Neuronal stem cell (in vitro differentiated cells): ENCODE measurements at regions not wholly inside any gene's neighbourhood (a gene's known extent, or its start where the extent isn't known, plus 50 kb on each side); places are given as distances from the start of the nearest gene placed in this dataset.

Source experiments
- DNase-seq: peaks from one replicate; pipeline ENCODE4 v3.0.0-alpha.2; 2013; ENCODE audit warnings: low spot score
- H2AFZ ChIP-seq: one replicate; pipeline ENCODE4 v1.6.1; 2013; ENCODE audit warnings: mild to moderate bottlenecking, low read length, inconsistent platforms
- H2AK5ac ChIP-seq: 2 replicates; pipeline ENCODE4 v1.6.1; 2013; ENCODE audit warnings: low read depth, mild to moderate bottlenecking, inconsistent platforms, low read length, moderate library complexity, mixed read lengths
- H2BK120ac ChIP-seq: 2 replicates; pipeline ENCODE4 v1.6.1; 2013; ENCODE audit warnings: low read depth, mild to moderate bottlenecking, inconsistent platforms, low read length, moderate library complexity, mixed read lengths
- H2BK12ac ChIP-seq: one replicate; pipeline ENCODE4 v1.6.1; 2013; ENCODE audit warnings: low read length, inconsistent platforms
- H2BK15ac ChIP-seq: 2 replicates; pipeline ENCODE4 v1.6.1; 2013; ENCODE audit warnings: mild to moderate bottlenecking, low read length, inconsistent platforms, mixed read lengths
- H2BK5ac ChIP-seq: one replicate; pipeline ENCODE4 v1.6.1; 2013; ENCODE audit warnings: inconsistent platforms, mild to moderate bottlenecking, low read length, moderate library complexity
- H3K14ac ChIP-seq: one replicate; pipeline ENCODE4 v1.6.1; 2013; ENCODE audit warnings: low read length, inconsistent platforms
- H3K18ac ChIP-seq: 2 replicates; pipeline ENCODE4 v1.6.1; 2013; ENCODE audit warnings: low read length, inconsistent platforms
- H3K23ac ChIP-seq: 2 replicates; pipeline ENCODE4 v1.6.1; 2013; ENCODE audit warnings: low read depth, mild to moderate bottlenecking, mixed read lengths, low read length, inconsistent platforms; ENCODE audit not compliant: poor library complexity
- H3K27ac ChIP-seq: replicated peaks from 3 replicates; pipeline ENCODE4 v1.5.1; 2013; ENCODE audit warnings: low read length, inconsistent platforms
- H3K27me3 ChIP-seq, 3 experiments: 2 replicates each; pipeline ENCODE4 v1.6.1; 2013; ENCODE audit warnings: low read length in 3 of 3, mild to moderate bottlenecking in 2 of 3, inconsistent platforms in 1 of 3, low read depth in 1 of 3, mixed read lengths in 1 of 3, moderate library complexity in 1 of 3; ENCODE audit not compliant: control insufficient read depth in 3 of 3, insufficient read depth in 3 of 3
- H3K36me3 ChIP-seq, 2 donors: replicated peaks in 1 of 2; 2 replicates each; pipeline ENCODE4 v1.6.1; 2013; ENCODE audit warnings: low read length in 2 of 2; ENCODE audit not compliant: control insufficient read depth in 2 of 2, insufficient read depth in 2 of 2
- H3K4ac ChIP-seq: 2 replicates; pipeline ENCODE4 v1.6.1; 2013; ENCODE audit warnings: inconsistent platforms, mild to moderate bottlenecking, low read length, moderate library complexity
- H3K4me1 ChIP-seq, 2 donors: 1 replicate in 1 of 2; 2 replicates in 1 of 2; pipeline ENCODE4 v1.6.1; 2013; ENCODE audit warnings: low read length in 2 of 2, low read depth in 1 of 2; ENCODE audit not compliant: control insufficient read depth in 2 of 2, insufficient read depth in 1 of 2
- H3K4me2 ChIP-seq: one replicate; pipeline ENCODE4 v1.6.1; 2013; ENCODE audit warnings: mild to moderate bottlenecking, low read length, inconsistent platforms; ENCODE audit not compliant: insufficient read depth, poor library complexity, severe bottlenecking
- H3K4me3 ChIP-seq, 2 donors: 2 replicates each; pipeline ENCODE4 v1.5.1; 2013; ENCODE audit warnings: low read length in 2 of 2, mild to moderate bottlenecking in 2 of 2, inconsistent platforms in 1 of 2, moderate library complexity in 1 of 2
- H3K79me1 ChIP-seq: one replicate; pipeline ENCODE4 v1.6.1; 2013; ENCODE audit warnings: low read depth, mild to moderate bottlenecking, inconsistent platforms, low read length, moderate library complexity
- H3K9ac ChIP-seq: one replicate; pipeline ENCODE4 v1.6.1; 2013; ENCODE audit warnings: mild to moderate bottlenecking, low read depth, low read length, inconsistent platforms; ENCODE audit not compliant: poor library complexity
- H3K9me3 ChIP-seq, 2 donors: replicated peaks in 1 of 2; 2 replicates each; pipeline versions ENCODE3 to v1.6.1; 2013; ENCODE audit warnings: low read length in 2 of 2, mild to moderate bottlenecking in 2 of 2, inconsistent platforms in 1 of 2, low read depth in 1 of 2, mixed read lengths in 1 of 2, moderate library complexity in 1 of 2; ENCODE audit not compliant: control insufficient read depth in 2 of 2, insufficient read depth in 1 of 2
- H4K8ac ChIP-seq: one replicate; pipeline ENCODE4 v1.6.1; 2013; ENCODE audit warnings: low read depth, mild to moderate bottlenecking, inconsistent platforms, low read length, moderate library complexity
- H4K91ac ChIP-seq: one replicate; pipeline ENCODE4 v1.6.1; 2013; ENCODE audit warnings: low read length, low read depth, mild to moderate bottlenecking, inconsistent platforms; ENCODE audit not compliant: poor library complexity
- WGBS, 2 donors: extraction: QIAGEN DNeasy Blood & Tissue Kit; methylation state at CpG; one replicate each; pipeline ENCODE4 v1.1.7; 2013; ENCODE audit warnings: missing lambda C conversion rate in 2 of 2, mixed read lengths in 1 of 2; ENCODE audit not compliant: insufficient read length in 2 of 2, insufficient replicate concordance in 1 of 2; ENCODE audit errors: extremely low coverage in 2 of 2; 5-methylcytosine and 5-hydroxymethylcytosine counted together

DNA sequence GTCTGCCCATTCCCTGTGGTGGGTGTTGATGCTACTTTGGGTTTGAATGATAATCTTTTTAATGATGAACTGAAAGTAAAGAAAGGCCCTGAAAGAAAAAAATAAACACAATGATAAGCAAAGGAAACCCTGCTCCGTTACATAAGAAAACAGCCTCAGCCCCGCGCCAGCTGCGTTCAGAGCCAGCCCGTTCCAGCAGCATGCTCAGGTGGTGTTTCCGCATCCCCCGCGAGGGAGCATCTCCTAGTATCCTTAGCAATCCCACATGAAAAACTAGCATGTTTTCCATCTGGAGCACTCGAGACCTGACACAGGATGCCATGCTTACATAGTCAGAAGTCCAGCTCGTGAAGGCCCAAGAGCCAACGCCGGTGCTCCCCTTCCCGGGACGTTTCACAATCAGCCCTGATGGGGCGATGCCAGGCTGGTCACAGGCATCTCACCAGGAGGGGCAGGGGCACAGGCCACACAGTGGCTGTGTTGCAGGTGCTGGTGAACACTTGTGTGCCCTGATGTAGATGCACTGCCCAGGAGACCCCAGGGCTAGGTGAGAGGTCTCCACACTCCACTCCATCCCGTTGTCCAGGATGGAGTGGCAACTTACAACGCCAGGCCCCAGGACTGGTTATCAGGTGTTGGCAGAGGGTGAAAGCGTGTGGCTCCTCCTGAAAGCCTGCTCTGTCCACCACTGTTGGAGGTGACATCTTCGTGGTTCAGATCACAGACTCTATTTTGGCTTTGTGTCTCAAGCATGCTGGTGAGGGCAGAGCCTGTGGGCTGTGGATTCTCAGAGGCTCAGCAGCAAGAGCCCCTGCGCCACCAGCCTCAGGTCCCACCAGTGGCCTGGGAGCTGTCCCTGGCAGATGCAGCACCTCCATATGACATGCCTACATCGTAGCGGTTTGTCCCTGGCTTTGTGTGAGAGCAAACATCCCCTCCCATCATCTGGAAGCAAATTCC is 246.8 kb upstream of the IRX1 start:
- H3K4me2 ChIP-seq: no peak overlapping the region
- no peaks in the 10 kb centered on the region for H3K79me1 ChIP-seq
- no peak overlapping the region for H2AK5ac ChIP-seq
- H3K27ac ChIP-seq: no peak overlapping the region
- peak overlapping the region; percentile 43 for H2BK5ac ChIP-seq
- no peaks in the 10 kb centered on the region for H3K27me3 ChIP-seq
- no peak overlapping the region for H2BK12ac ChIP-seq
- peak overlapping the region; percentile 68 for H3K18ac ChIP-seq
- no peak overlapping the region for H3K4me3 ChIP-seq
- H3K4me1 ChIP-seq: no peaks in the 10 kb centered on the region
- no peak overlapping the region for H4K8ac ChIP-seq
- H3K4ac ChIP-seq: peak overlapping the region; percentile 41
- H2BK120ac ChIP-seq: no peak overlapping the region
- H4K91ac ChIP-seq: no peak overlapping the region
- H3K9ac ChIP-seq: no peak overlapping the region
- no peaks in the 10 kb centered on the region for H3K36me3 ChIP-seq
- peaks cover 0 to 6% of the 10 kb centered on the region in 2 donors for H3K9me3 ChIP-seq
- peak overlapping the region; percentile 39 for H3K23ac ChIP-seq
- H3K14ac ChIP-seq: peak overlapping the region; percentile 50
- WGBS, 2 donors: no CpG with 5 or more reads among the region's 22 CpGs
- H2AFZ ChIP-seq: no peak overlapping the region
- no peak for DNase-seq
- no peak overlapping the region for H2BK15ac ChIP-seq

DNA sequence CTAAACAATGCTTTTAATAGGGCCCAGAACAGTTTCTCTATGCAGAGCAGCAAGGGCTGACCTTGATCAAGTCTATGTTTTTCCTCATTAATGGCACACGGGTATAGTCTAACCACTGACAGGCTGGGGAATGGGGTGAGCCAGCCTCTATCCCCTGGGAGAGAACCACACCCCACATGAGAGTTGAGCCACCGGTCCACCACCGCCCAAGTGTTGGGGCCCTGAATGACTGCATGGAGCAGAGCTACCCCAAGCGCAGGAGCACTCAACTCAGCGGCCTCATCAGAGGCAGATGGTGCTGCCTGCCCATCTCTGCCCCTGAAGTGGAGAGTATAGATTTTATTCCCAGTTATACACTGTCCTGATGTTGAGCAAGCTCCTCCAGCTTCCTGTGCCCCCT is 247.9 kb upstream of the IRX1 start:
- no peak overlapping the region for H3K4me3 ChIP-seq
- no peak overlapping the region for H2BK120ac ChIP-seq
- H2BK5ac ChIP-seq: no peak overlapping the region
- no peaks in the 10 kb centered on the region for H3K27me3 ChIP-seq
- no peak overlapping the region for H4K91ac ChIP-seq
- no peak overlapping the region for H3K4me2 ChIP-seq
- WGBS, 2 donors: no CpG with 5 or more reads among the region's 5 CpGs
- H3K4me1 ChIP-seq: no peaks in the 10 kb centered on the region
- H3K4ac ChIP-seq: no peak overlapping the region
- no peak overlapping the region for H2AFZ ChIP-seq
- H3K23ac ChIP-seq: no peak overlapping the region
- H2BK12ac ChIP-seq: no peak overlapping the region
- H3K9me3 ChIP-seq: peaks cover 0 to 6% of the 10 kb centered on the region in 2 donors
- H3K79me1 ChIP-seq: no peaks in the 10 kb centered on the region
- H2BK15ac ChIP-seq: no peak overlapping the region
- H3K9ac ChIP-seq: no peak overlapping the region
- no peaks in the 10 kb centered on the region for H3K36me3 ChIP-seq
- no peak overlapping the region for H3K27ac ChIP-seq
- H2AK5ac ChIP-seq: no peak overlapping the region
- no peak overlapping the region for H3K14ac ChIP-seq
- no peak overlapping the region for H4K8ac ChIP-seq
- no peak overlapping the region for H3K18ac ChIP-seq
- no peak for DNase-seq

DNA sequence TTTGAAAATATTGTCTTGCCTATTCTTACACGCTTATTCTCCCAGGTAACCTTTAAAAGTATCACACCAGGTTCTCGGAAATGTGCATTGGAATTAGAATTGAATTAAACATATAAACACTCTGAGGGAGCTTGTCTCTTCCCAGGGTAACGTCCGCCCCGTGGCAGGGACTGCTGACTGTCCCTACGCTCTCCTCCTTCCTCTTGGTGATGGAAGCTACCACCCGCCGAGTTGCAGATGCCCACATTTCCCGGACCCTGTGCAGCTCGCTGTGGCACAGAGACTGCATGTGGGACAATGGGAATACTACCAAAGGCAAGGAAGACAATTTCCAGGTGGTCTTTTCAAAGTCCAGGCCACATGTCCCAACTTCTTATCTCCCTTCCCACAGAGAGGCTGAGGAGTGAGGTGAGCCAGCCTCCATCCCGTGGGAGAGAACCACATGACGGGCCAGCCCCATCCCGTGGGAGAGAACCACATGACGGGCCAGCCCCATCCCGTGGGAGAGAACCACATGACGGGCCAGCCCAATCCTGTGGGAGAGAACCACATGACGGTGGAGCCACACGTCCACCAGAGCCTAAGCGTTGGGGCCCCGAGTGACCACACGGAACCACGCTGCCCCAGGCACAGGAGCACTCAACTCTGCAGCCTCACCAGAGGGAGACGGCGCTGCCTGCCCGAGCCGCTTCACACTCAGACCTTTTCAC is 249.4 kb upstream of the IRX1 start:
- no peak overlapping the region for H3K27ac ChIP-seq
- no peak overlapping the region for H4K91ac ChIP-seq
- H2AFZ ChIP-seq: no peak overlapping the region
- H4K8ac ChIP-seq: no peak overlapping the region
- no CpG with 5 or more reads among the region's 26 CpGs for WGBS, 2 donors
- no peaks in the 10 kb centered on the region for H3K79me1 ChIP-seq
- no peak overlapping the region for H3K9ac ChIP-seq
- H3K18ac ChIP-seq: peak overlapping the region; percentile 27
- no peak for DNase-seq
- H3K27me3 ChIP-seq: no peaks in the 10 kb centered on the region
- H2BK15ac ChIP-seq: no peak overlapping the region
- H3K4me1 ChIP-seq: no peaks in the 10 kb centered on the region
- H3K14ac ChIP-seq: no peak overlapping the region
- H3K23ac ChIP-seq: no peak overlapping the region
- H3K4ac ChIP-seq: no peak overlapping the region
- no peaks in the 10 kb centered on the region for H3K36me3 ChIP-seq
- H2BK12ac ChIP-seq: no peak overlapping the region
- H2BK120ac ChIP-seq: no peak overlapping the region
- no peak overlapping the region for H3K4me2 ChIP-seq
- H3K4me3 ChIP-seq: no peak overlapping the region
- H2AK5ac ChIP-seq: no peak overlapping the region
- no peak overlapping the region for H2BK5ac ChIP-seq
- H3K9me3 ChIP-seq: peaks cover 0 to 6% of the 10 kb centered on the region in 2 donors

DNA sequence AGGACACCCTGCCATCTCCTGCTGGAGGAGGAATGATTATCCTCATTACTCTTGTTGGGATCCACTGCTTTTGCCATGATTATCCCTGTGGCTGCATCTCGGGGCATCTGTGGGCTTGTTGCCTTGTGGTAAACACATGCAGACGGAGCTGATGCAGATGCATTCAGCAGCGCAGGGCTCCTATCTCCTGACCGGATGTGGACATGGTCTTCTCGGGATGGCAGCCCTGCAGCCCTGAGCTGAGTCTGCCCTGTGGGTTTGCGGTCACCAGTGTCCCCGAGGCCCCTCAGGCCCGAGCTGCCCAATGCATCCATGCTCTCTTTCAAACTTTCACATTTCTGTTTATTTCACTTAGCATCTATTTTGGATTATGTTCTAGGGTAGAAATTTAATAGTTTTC is 250.4 kb upstream of the IRX1 start:
- no peak overlapping the region for H3K27ac ChIP-seq
- H3K4ac ChIP-seq: no peak overlapping the region
- WGBS, 2 donors: no CpG with 5 or more reads among the region's 8 CpGs
- H3K4me2 ChIP-seq: no peak overlapping the region
- H4K8ac ChIP-seq: no peak overlapping the region
- no peak overlapping the region for H3K23ac ChIP-seq
- no peak overlapping the region for H2AK5ac ChIP-seq
- no peak overlapping the region for H2AFZ ChIP-seq
- peaks cover 0 to 6% of the 10 kb centered on the region in 2 donors for H3K9me3 ChIP-seq
- no peak overlapping the region for H4K91ac ChIP-seq
- H3K4me3 ChIP-seq: no peak overlapping the region
- H3K18ac ChIP-seq: no peak overlapping the region
- no peaks in the 10 kb centered on the region for H3K4me1 ChIP-seq
- H3K14ac ChIP-seq: no peak overlapping the region
- DNase-seq: no peak
- no peaks in the 10 kb centered on the region for H3K27me3 ChIP-seq
- H3K36me3 ChIP-seq: no peaks in the 10 kb centered on the region
- H3K79me1 ChIP-seq: no peaks in the 10 kb centered on the region
- H2BK15ac ChIP-seq: no peak overlapping the region
- no peak overlapping the region for H2BK120ac ChIP-seq
- H2BK5ac ChIP-seq: no peak overlapping the region
- no peak overlapping the region for H2BK12ac ChIP-seq
- H3K9ac ChIP-seq: no peak overlapping the region
